ENCODE measurements at regions not wholly inside any gene's neighbourhood (a gene's known extent, or its start where the extent isn't known, plus 50 kb on each side); places are given as distances from the start of the nearest gene placed in this dataset.

DNA sequence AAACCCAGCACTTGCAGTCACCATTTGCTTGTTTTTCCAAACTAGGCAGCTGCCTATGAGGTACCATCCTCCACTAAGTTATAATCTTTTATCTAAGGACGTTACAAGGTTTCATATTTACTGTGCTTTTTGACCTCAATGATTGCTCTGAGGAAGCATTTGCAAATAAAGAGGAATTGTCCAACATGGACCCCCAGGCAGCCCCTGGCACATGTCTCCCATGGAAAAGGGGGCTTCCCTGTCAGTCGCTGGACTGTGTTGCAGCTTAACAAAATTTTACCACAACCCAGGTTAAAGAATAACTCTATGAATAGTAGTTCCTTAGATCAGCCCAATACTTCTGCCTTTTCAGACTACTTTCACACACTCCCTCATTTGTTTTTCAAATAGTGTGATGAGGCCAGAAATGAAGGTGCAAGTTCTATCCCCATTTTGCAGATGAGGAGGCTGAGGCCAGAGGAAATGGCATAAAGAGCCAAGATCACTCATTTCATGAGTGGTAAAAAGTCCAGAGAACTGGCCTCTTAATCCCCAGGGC is 52.8 kb upstream of the ZPBP start (continued):
- TF ChIP-seq NFYB (IDR thresholded peaks at IDR 0.05; ENCODE audit: insufficient read depth, low read depth, low read length) (no peak), RCOR1 (conservative IDR thresholded peaks at IDR 0.05; ENCODE audit: low read depth, low read length) (0 out of 2 replicates have a peak, but pooled peaks have one; percentile 42), RUNX3 (IDR thresholded peaks at IDR 0.05; ENCODE audit: low read length) (peak; percentile 49), BCL3 (IDR thresholded peaks at IDR 0.05; ENCODE audit: borderline replicate concordance, insufficient read depth, low read depth, low read length, poor library complexity, severe bottlenecking) (no peak), GATAD2B (conservative IDR thresholded peaks at IDR 0.05; ENCODE audit: low read depth) (peak; percentile 80), USF1 (IDR thresholded peaks at IDR 0.05; ENCODE audit: borderline replicate concordance, extremely low read length, insufficient read depth, low read depth, low read length) (no peak), JUND (IDR thresholded peaks at IDR 0.05; ENCODE audit: low read depth, low read length) (no peak), RB1 (IDR thresholded peaks at IDR 0.05; ENCODE audit: borderline replicate concordance) (no peak), ZNF217 (IDR thresholded peaks at IDR 0.05) (peak; percentile 99), SRF (IDR thresholded peaks at IDR 0.05; ENCODE audit: low read depth in 2 of 2, low read length in 2 of 2) (no peak), KLF5 (IDR thresholded peaks at IDR 0.05; ENCODE audit: partially characterized antibody) (no peak), EED (IDR thresholded peaks at IDR 0.05; ENCODE audit: low read depth) (peak; percentile 79), BHLHE40 (IDR thresholded peaks at IDR 0.05; ENCODE audit: borderline replicate concordance in 1 of 2, low read depth in 2 of 2, low read length in 1 of 2) (peak in 1 of 2 experiments; percentile 47; a peak in 2 of 4 replicates), EP300 (IDR thresholded peaks at IDR 0.05; ENCODE audit: borderline replicate concordance in 1 of 2, control insufficient read depth in 1 of 2, low read depth in 2 of 2, low read length in 2 of 2) (peak in 1 of 2 experiments; percentile 35; a peak in 1 of 4 replicates), DPF2 (IDR thresholded peaks at IDR 0.05) (peak; percentile 65), SPI1 (IDR thresholded peaks at IDR 0.05; ENCODE audit: borderline replicate concordance, insufficient read depth, low read depth, low read length) (0 out of 2 replicates have a peak, but pooled peaks have one; percentile 4), HSF1 (IDR thresholded peaks at IDR 0.05; ENCODE audit: low read depth, low read length) (no peak), MAX (IDR thresholded peaks at IDR 0.05; ENCODE audit: low read depth, low read length) (0 out of 2 replicates have a peak, but pooled peaks have one; percentile 8), ZNF24 (IDR thresholded peaks at IDR 0.05) (no peak), ZBTB4 (CRISPR knock-in tag; IDR thresholded peaks at IDR 0.05) (no peak)
- TF ChIP-seq, protein P1, sequence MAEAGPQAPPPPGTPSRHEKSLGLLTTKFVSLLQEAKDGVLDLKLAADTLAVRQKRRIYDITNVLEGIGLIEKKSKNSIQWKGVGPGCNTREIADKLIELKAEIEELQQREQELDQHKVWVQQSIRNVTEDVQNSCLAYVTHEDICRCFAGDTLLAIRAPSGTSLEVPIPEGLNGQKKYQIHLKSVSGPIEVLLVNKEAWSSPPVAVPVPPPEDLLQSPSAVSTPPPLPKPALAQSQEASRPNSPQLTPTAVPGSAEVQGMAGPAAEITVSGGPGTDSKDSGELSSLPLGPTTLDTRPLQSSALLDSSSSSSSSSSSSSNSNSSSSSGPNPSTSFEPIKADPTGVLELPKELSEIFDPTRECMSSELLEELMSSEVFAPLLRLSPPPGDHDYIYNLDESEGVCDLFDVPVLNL (IDR thresholded peaks at IDR 0.05; ENCODE audit: low read depth, low read length): no peak

All from GM12878 (cell line).